ENCODE measurements at regions not wholly inside any gene's neighbourhood (a gene's known extent, or its start where the extent isn't known, plus 50 kb on each side); places are given as distances from the start of the nearest gene placed in this dataset.

GRCh38 chr4:33134366-33134765 lies 2414.2 kb downstream of the PCDH7 start:
- Histone ChIP-seq H3K14ac (ENCODE audit: low read length in 2 of 2) (no peak overlapping the region), H3K23ac (ENCODE audit: low read length in 2 of 2) (no peak overlapping the region)
- WGBS: 83% methylated on average over 1 of the region's 1 CpG

GRCh38 chr4:33149658-33150524 lies 2429.7 kb downstream of the PCDH7 start:
- no peak overlapping the region for H4K8ac ChIP-seq (ENCODE audit: low read length)
- no peak overlapping the region for H2AK5ac ChIP-seq (ENCODE audit: low read length, severe bottlenecking)
- H3K9me3 ChIP-seq (ENCODE audit: control insufficient read depth, low read length): no peaks in the 10 kb centered on the region
- no peak overlapping the region for H3K23ac ChIP-seq (ENCODE audit: low read length in 2 of 2)
- DNase-seq: no peak
- no peak overlapping the region for H4K91ac ChIP-seq (ENCODE audit: low read length)
- no peak overlapping the region for H2AFZ ChIP-seq (ENCODE audit: low read depth, low read length)
- H3K27me3 ChIP-seq (ENCODE audit: control insufficient read depth in 1 of 2, insufficient read depth in 1 of 2, low read length in 2 of 2): no peaks in the 10 kb centered on the region
- peaks cover 2% of the 10 kb centered on the region for H3K4me1 ChIP-seq (ENCODE audit: control insufficient read depth, insufficient read depth, low read depth, low read length)
- no peaks in the 10 kb centered on the region for H3K79me1 ChIP-seq (replicated peaks; ENCODE audit: low read length, poor library complexity, severe bottlenecking)
- H2BK120ac ChIP-seq (ENCODE audit: low read depth, low read length): no peak overlapping the region
- no peak overlapping the region for H3K4me2 ChIP-seq (ENCODE audit: low read length, poor library complexity, severe bottlenecking)
- no peak overlapping the region for H2BK15ac ChIP-seq (ENCODE audit: low read depth, poor library complexity, severe bottlenecking)
- peak overlapping the region; percentile 25 for H3K27ac ChIP-seq (ENCODE audit: low read length, poor library complexity, severe bottlenecking)
- 96% methylated on average over 4 of the region's 5 CpGs for WGBS
- H3K9ac ChIP-seq (ENCODE audit: low read length): no peak overlapping the region
- no peak overlapping the region for H3K4ac ChIP-seq (ENCODE audit: low read depth in 1 of 2, low read length in 2 of 2)
- H3K18ac ChIP-seq (ENCODE audit: low read depth in 1 of 2, low read length in 2 of 2): no peak overlapping the region
- H3K36me3 ChIP-seq (ENCODE audit: control insufficient read depth in 1 of 2, insufficient read depth in 2 of 2, low read depth in 1 of 2, low read length in 2 of 2): no peaks in the 10 kb centered on the region
- H2BK12ac ChIP-seq (ENCODE audit: low read length in 2 of 2): no peak overlapping the region
- no peak overlapping the region for H3K14ac ChIP-seq (ENCODE audit: low read length in 2 of 2)
- no peak overlapping the region for H2BK5ac ChIP-seq (ENCODE audit: low read depth, low read length, poor library complexity, severe bottlenecking)
- no peak overlapping the region for H3K4me3 ChIP-seq (ENCODE audit: insufficient read depth in 1 of 2, low read depth in 1 of 2, low read length in 2 of 2)

More at GRCh38 chr4:33134366-33134765, 2414.2 kb downstream of the PCDH7 start:
- no peak for DNase-seq
- H2AK5ac ChIP-seq (ENCODE audit: low read length, severe bottlenecking): no peak overlapping the region
- H3K36me3 ChIP-seq (ENCODE audit: control insufficient read depth in 1 of 2, insufficient read depth in 2 of 2, low read depth in 1 of 2, low read length in 2 of 2): no peaks in the 10 kb centered on the region
- no peak overlapping the region for H3K4me2 ChIP-seq (ENCODE audit: low read length, poor library complexity, severe bottlenecking)
- no peaks in the 10 kb centered on the region for H3K79me1 ChIP-seq (replicated peaks; ENCODE audit: low read length, poor library complexity, severe bottlenecking)
- H3K4ac ChIP-seq (ENCODE audit: low read depth in 1 of 2, low read length in 2 of 2): no peak overlapping the region
- H3K9me3 ChIP-seq (ENCODE audit: control insufficient read depth, low read length): peaks cover 14% of the 10 kb centered on the region
- H2BK5ac ChIP-seq (ENCODE audit: low read depth, low read length, poor library complexity, severe bottlenecking): no peak overlapping the region
- H3K4me3 ChIP-seq (ENCODE audit: insufficient read depth in 1 of 2, low read depth in 1 of 2, low read length in 2 of 2): no peak overlapping the region
- H3K18ac ChIP-seq (ENCODE audit: low read depth in 1 of 2, low read length in 2 of 2): no peak overlapping the region
- H4K8ac ChIP-seq (ENCODE audit: low read length): no peak overlapping the region
- H2AFZ ChIP-seq (ENCODE audit: low read depth, low read length): no peak overlapping the region
- H2BK120ac ChIP-seq (ENCODE audit: low read depth, low read length): no peak overlapping the region
- no peaks in the 10 kb centered on the region for H3K27me3 ChIP-seq (ENCODE audit: control insufficient read depth in 1 of 2, insufficient read depth in 1 of 2, low read length in 2 of 2)
- H3K4me1 ChIP-seq (ENCODE audit: control insufficient read depth, insufficient read depth, low read depth, low read length): no peaks in the 10 kb centered on the region
- no peak overlapping the region for H4K91ac ChIP-seq (ENCODE audit: low read length)
- no peak overlapping the region for H3K9ac ChIP-seq (ENCODE audit: low read length)
- no peak overlapping the region for H2BK12ac ChIP-seq (ENCODE audit: low read length in 2 of 2)
- no peak overlapping the region for H3K27ac ChIP-seq (ENCODE audit: low read length, poor library complexity, severe bottlenecking)
- no peak overlapping the region for H2BK15ac ChIP-seq (ENCODE audit: low read depth, poor library complexity, severe bottlenecking)

- no peak overlapping the region for H2AK5ac ChIP-seq (ENCODE audit: low read length, severe bottlenecking)
- H3K27me3 ChIP-seq (ENCODE audit: control insufficient read depth in 1 of 2, insufficient read depth in 1 of 2, low read length in 2 of 2): no peaks in the 10 kb centered on the region
- H3K4ac ChIP-seq (ENCODE audit: low read depth in 1 of 2, low read length in 2 of 2): no peak overlapping the region
- no peak overlapping the region for H3K4me3 ChIP-seq (ENCODE audit: insufficient read depth in 1 of 2, low read depth in 1 of 2, low read length in 2 of 2)
- H4K91ac ChIP-seq (ENCODE audit: low read length): no peak overlapping the region
- no peak overlapping the region for H3K4me2 ChIP-seq (ENCODE audit: low read length, poor library complexity, severe bottlenecking)
- H3K9me3 ChIP-seq (ENCODE audit: control insufficient read depth, low read length): no peaks in the 10 kb centered on the region
- no peak overlapping the region for H3K27ac ChIP-seq (ENCODE audit: low read length, poor library complexity, severe bottlenecking)
- no peaks in the 10 kb centered on the region for H3K36me3 ChIP-seq (ENCODE audit: control insufficient read depth in 1 of 2, insufficient read depth in 2 of 2, low read depth in 1 of 2, low read length in 2 of 2)
- no peak overlapping the region for H3K9ac ChIP-seq (ENCODE audit: low read length)
- WGBS: 100% methylated on average over 2 of the region's 3 CpGs
- no peak for DNase-seq
- no peak overlapping the region for H3K23ac ChIP-seq (ENCODE audit: low read length in 2 of 2)
- H2BK5ac ChIP-seq (ENCODE audit: low read depth, low read length, poor library complexity, severe bottlenecking): no peak overlapping the region
- no peak overlapping the region for H2BK12ac ChIP-seq (ENCODE audit: low read length in 2 of 2)
- H3K18ac ChIP-seq (ENCODE audit: low read depth in 1 of 2, low read length in 2 of 2): no peak overlapping the region
- H2BK15ac ChIP-seq (ENCODE audit: low read depth, poor library complexity, severe bottlenecking): no peak overlapping the region
- no peak overlapping the region for H2BK120ac ChIP-seq (ENCODE audit: low read depth, low read length)
- no peak overlapping the region for H2AFZ ChIP-seq (ENCODE audit: low read depth, low read length)
- no peak overlapping the region for H4K8ac ChIP-seq (ENCODE audit: low read length)
- peaks cover 2% of the 10 kb centered on the region for H3K4me1 ChIP-seq (ENCODE audit: control insufficient read depth, insufficient read depth, low read depth, low read length)
- H3K14ac ChIP-seq (ENCODE audit: low read length in 2 of 2): no peak overlapping the region
- H3K79me1 ChIP-seq (replicated peaks; ENCODE audit: low read length, poor library complexity, severe bottlenecking): no peaks in the 10 kb centered on the region
Measured at GRCh38 chr4:33150525-33150910, 2430.3 kb downstream of the PCDH7 start.

GRCh38 chr4:33160126-33160525 lies 2440.0 kb downstream of the PCDH7 start:
- Histone ChIP-seq H3K4ac (ENCODE audit: low read depth in 1 of 2, low read length in 2 of 2) (no peak overlapping the region), H3K14ac (ENCODE audit: low read length in 2 of 2) (no peak overlapping the region), H2BK15ac (ENCODE audit: low read depth, poor library complexity, severe bottlenecking) (no peak overlapping the region), H3K27ac (ENCODE audit: low read length, poor library complexity, severe bottlenecking) (no peak overlapping the region), H2AFZ (ENCODE audit: low read depth, low read length) (no peak overlapping the region), H3K9me3 (ENCODE audit: control insufficient read depth, low read length) (peaks cover 6% of the 10 kb centered on the region), H2AK5ac (ENCODE audit: low read length, severe bottlenecking) (no peak overlapping the region), H3K4me1 (ENCODE audit: control insufficient read depth, insufficient read depth, low read depth, low read length) (no peaks in the 10 kb centered on the region), H2BK5ac (ENCODE audit: low read depth, low read length, poor library complexity, severe bottlenecking) (no peak overlapping the region), H3K4me3 (ENCODE audit: insufficient read depth in 1 of 2, low read depth in 1 of 2, low read length in 2 of 2) (no peak overlapping the region), H3K79me1 (replicated peaks; ENCODE audit: low read length, poor library complexity, severe bottlenecking) (no peaks in the 10 kb centered on the region), H3K18ac (ENCODE audit: low read depth in 1 of 2, low read length in 2 of 2) (no peak overlapping the region), H2BK120ac (ENCODE audit: low read depth, low read length) (no peak overlapping the region), H3K27me3 (ENCODE audit: control insufficient read depth in 1 of 2, insufficient read depth in 1 of 2, low read length in 2 of 2) (no peaks in the 10 kb centered on the region), H3K4me2 (ENCODE audit: low read length, poor library complexity, severe bottlenecking) (no peak overlapping the region), H2BK12ac (ENCODE audit: low read length in 2 of 2) (no peak overlapping the region), H4K8ac (ENCODE audit: low read length) (no peak overlapping the region), H3K9ac (ENCODE audit: low read length) (no peak overlapping the region), H3K23ac (ENCODE audit: low read length in 2 of 2) (no peak overlapping the region), H4K91ac (ENCODE audit: low read length) (no peak overlapping the region), H3K36me3 (ENCODE audit: control insufficient read depth in 1 of 2, insufficient read depth in 2 of 2, low read depth in 1 of 2, low read length in 2 of 2) (no peaks in the 10 kb centered on the region)
- WGBS: 13% methylated on average over 1 of the region's 2 CpGs
- DNase-seq: peak; percentile 22
